HG03196 (cell line): ENCODE measurements at regions not wholly inside any gene's neighbourhood (a gene's known extent, or its start where the extent isn't known, plus 50 kb on each side); places are given as distances from the start of the nearest gene placed in this dataset.

Experiments
- ATAC-seq: cut with Tn5 transposase; IDR thresholded peaks from one replicate; pipeline ENCODE4 v1.9.1; 2021; ENCODE audit not compliant: unreplicated experiment

- ATAC-seq: no peak
Observed at GRCh38 chr5:98468188-98468869, 305.1 kb upstream of the RGMB start.

- ATAC-seq: no peak
Observed at GRCh38 chr5:98470747-98471146, 302.7 kb upstream of the RGMB start.

- no peak for ATAC-seq
Observed at GRCh38 chr5:98471458-98471857, 302.0 kb upstream of the RGMB start.

- no peak for ATAC-seq
Observed at GRCh38 chr5:98474216-98474615, 299.2 kb upstream of the RGMB start.

- no peak for ATAC-seq
Observed at GRCh38 chr5:98474782-98475181, 298.7 kb upstream of the RGMB start.

GRCh38 chr5:98482321-98483300 lies 290.9 kb upstream of the RGMB start:
- ATAC-seq: no peak

GRCh38 chr5:98483301-98483685 lies 290.2 kb upstream of the RGMB start:
- no peak for ATAC-seq

- ATAC-seq: no peak
Observed at GRCh38 chr5:98489021-98489420, 284.4 kb upstream of the RGMB start.

- no peak for ATAC-seq
Observed at GRCh38 chr5:98490348-98490747, 283.1 kb upstream of the RGMB start.

GRCh38 chr5:98492258-98492657 lies 281.2 kb upstream of the RGMB start:
- no peak for ATAC-seq

- ATAC-seq: no peak
Observed at GRCh38 chr5:98497418-98497817, 276.0 kb upstream of the RGMB start.

- ATAC-seq: no peak
Observed at GRCh38 chr5:98498028-98498427, 275.4 kb upstream of the RGMB start.

GRCh38 chr5:98499892-98500291 lies 273.6 kb upstream of the RGMB start:
- no peak for ATAC-seq

- ATAC-seq: no peak
Observed at GRCh38 chr5:98500811-98501210, 272.7 kb upstream of the RGMB start.

- no peak for ATAC-seq
Observed at GRCh38 chr5:98503616-98504015, 269.8 kb upstream of the RGMB start.

- ATAC-seq: no peak
Observed at GRCh38 chr5:98504505-98504904, 269.0 kb upstream of the RGMB start.

- ATAC-seq: no peak
Observed at GRCh38 chr5:98510143-98510985, 263.1 kb upstream of the RGMB start.

GRCh38 chr5:98513380-98513779 lies 260.1 kb upstream of the RGMB start:
- no peak for ATAC-seq

GRCh38 chr5:98514215-98514614 lies 259.2 kb upstream of the RGMB start:
- no peak for ATAC-seq

- ATAC-seq: no peak
Observed at GRCh38 chr5:98516701-98517100, 256.8 kb upstream of the RGMB start.
